Stimulated activated CD4-positive, alpha-beta T cell treated with anti-CD3 and anti-CD28 coated beads, Interleukin-4, amount 100 ng/mL, for 24 hours (primary cell): ENCODE measurements at regions not wholly inside any gene's neighbourhood (a gene's known extent, or its start where the extent isn't known, plus 50 kb on each side); places are given as distances from the start of the nearest gene placed in this dataset.

Experiments used
- DNase-seq: peaks from one replicate; pipeline ENCODE4 v3.0.0-alpha.2; 2020

DNA sequence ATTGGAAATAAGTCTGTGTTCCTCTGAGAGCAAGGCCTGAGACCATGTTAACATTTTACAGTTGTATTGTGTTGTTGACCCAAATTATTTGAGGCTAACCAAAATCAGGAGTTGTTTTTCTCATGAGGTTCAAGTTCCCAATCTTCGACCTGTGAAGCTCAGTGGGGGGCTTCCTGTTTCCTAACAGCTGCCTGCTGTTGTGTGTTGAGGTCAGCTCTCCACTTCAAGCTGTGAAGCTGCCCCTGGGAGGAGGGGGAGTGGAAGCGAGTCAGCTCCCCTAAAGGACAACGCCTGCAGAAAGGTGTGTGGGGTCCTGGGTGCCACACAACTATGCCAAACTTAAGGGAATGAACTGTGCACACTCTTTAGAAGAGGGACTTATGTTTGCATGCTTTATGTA is 295.5 kb downstream of the IRX1 start:
- DNase-seq = no peak

DNA sequence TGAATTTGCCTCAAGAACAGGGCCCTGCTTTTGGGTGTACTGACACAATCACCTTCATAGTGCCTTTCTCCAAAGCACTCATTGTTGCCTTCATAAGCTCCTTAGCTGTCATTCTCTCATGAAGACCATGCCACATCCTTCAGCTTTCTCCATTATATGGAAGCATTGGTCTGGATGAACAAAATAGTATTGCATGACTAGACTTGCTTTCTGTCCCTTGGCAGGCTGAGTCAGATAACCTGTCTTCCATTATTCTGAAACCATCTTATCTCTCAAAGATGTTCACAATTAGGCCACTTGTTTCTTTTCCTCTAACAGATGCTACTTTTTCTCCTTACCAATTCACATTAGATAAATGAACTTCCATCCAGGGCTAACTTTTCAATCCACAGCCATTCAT is 297.9 kb downstream of the IRX1 start:
- DNase-seq = no peak

DNA sequence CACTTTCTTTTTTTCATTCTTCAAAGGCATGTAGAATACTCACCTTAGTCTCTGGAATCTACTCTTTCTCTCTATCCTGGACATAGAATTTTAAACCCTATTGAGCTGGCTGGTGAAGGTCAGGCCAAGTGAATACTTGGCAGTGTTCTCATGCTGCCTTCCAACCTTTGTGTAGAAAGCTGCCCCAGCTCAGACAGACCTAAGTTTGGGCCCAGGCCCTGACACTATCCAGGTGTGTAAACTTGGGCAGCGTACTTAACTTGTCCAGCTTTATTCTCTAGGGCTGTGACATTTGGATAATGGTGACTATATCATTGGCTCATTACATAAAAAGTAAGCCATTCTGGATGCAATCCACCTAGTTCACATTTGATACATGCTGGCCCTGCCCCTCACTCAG is 298.3 kb downstream of the IRX1 start:
- DNase-seq = no peak

DNA sequence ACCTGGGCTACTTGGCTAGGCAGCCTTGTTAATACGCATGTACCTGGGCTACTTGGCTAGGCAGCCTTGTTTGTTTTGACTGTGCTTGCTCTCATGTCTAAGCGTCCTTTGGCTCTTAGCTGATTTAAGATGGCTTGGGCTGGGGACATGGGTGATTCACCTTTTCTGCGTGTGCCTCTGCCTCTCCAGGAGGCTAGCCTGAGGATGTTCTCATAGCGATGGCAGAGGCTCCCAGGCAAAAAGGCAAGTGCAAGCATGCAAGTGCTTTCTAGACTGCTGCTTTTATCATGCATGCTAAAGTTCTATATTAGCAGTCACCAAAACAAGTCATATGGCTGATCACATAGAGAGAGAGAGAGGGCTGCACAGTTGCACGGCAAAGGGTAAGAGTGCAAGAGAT is 300.5 kb downstream of the IRX1 start:
- no peak for DNase-seq

DNA sequence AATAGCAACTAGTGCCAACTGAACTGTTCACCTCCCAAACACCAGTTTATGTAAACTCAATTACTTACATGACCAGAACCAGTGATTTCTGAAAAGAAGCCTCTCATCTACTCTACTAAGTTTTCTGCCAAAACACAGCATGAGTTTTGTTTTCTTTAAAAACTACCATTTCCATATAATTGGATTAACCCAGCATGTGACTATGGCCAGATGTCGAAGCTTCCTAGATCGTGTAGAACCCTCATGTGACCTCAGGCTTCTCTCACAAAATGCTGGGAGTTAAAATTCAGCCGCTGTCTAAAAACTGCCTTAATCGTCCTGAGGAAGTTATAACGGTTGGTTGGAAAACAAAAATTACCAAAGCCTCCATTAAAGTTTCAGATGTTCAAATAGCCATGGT is 303.5 kb downstream of the IRX1 start:
- no peak for DNase-seq

GRCh38 chr5:3904584-3904983 is 309.0 kb downstream of the IRX1 start:
- DNase-seq = no peak

- no peak for DNase-seq
Observed at GRCh38 chr5:3905031-3905430, 309.4 kb downstream of the IRX1 start.

GRCh38 chr5:3905521-3905920 is 309.9 kb downstream of the IRX1 start:
- DNase-seq = no peak

DNA sequence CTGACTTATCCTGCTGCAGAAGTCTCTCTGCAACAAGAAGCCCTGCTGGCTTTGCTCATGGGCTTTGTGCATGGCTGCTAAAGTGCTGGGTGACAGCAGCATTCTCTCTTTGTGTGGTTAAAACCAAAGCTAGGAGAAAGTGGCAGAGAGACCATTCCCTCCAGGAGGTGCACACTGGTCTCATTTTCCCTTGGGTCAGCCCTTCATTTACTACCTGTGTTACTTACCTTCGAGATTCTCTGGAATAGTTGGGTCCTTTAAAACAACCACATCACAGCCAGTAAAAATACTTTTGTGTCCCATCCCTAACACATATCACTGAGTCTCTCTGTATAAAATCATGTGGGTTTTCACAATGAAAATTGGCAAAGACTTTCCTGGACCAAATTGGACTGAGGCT is 315.5 kb downstream of the IRX1 start:
- no peak for DNase-seq

GRCh38 chr5:3911773-3912172 is 316.1 kb downstream of the IRX1 start:
- DNase-seq = no peak

DNA sequence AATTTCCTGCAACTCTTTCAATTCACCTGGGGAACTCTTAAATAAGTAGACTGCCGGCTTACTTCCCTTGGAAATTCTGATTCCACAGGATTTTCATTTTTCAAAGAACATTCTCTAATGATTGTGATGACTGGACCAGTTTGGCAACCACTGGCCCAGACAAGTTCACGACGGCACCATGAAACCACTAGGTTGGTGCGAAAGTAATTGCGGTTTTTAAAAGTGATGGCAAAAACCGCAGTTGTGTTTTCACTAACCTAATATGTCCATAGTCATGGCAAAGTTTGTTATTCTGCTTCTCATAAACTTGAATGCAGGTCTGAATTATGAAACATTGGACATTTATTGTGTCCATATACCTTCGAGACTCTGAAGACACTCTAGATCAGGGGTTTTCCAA is 317.2 kb downstream of the IRX1 start:
- no peak for DNase-seq

- no peak for DNase-seq
Observed at GRCh38 chr5:3913279-3913678, 317.6 kb downstream of the IRX1 start.

GRCh38 chr5:3925022-3925421 is 329.4 kb downstream of the IRX1 start:
- no peak for DNase-seq

GRCh38 chr5:3925935-3926334 is 330.3 kb downstream of the IRX1 start:
- DNase-seq = no peak

- no peak for DNase-seq
Observed at GRCh38 chr5:3929799-3930198, 334.2 kb downstream of the IRX1 start.

DNA sequence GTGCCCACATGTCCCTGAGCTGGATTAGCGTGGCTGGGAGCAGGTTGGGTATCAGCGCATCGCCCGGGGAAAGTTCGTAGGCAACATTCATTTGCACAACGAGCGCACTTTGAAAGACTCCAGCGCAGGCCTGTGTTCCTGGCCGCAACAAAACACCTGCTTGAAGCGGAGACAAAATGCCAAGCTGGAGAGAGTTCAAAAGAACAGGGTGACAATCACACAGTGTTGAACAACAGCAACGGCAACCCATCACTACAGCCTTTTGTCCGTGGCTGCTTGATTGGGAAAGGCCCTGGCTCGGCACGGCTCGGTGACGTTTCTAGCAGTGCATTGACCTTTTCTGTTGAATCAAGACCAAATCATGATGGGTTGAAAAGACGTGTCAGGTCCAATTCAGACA is 336.3 kb downstream of the IRX1 start:
- DNase-seq = no peak

GRCh38 chr5:3933536-3933935 is 337.9 kb downstream of the IRX1 start:
- DNase-seq = no peak

DNA sequence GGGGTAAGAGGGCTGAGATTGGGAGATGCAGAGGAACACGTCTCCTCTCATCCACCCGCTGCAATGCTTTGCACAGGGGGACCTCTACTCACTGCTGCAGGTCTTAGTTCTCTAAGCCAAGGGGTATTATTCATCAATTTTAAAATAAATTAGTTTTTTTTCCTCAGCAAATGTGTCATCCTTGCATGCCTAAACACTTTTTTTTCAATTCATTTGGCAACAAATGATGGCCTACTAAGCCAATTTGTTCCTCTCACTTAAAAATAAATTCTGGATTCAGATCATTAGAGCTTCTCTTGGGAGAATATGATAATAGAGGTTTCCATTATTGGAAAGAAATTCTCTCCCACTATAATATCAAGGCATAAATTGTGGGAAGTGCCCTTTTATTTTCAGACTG is 338.3 kb downstream of the IRX1 start:
- DNase-seq = no peak

GRCh38 chr5:3943859-3944258 is 348.2 kb downstream of the IRX1 start:
- DNase-seq = no peak

- DNase-seq = no peak
Observed at GRCh38 chr5:3944930-3945329, 349.3 kb downstream of the IRX1 start.

DNA sequence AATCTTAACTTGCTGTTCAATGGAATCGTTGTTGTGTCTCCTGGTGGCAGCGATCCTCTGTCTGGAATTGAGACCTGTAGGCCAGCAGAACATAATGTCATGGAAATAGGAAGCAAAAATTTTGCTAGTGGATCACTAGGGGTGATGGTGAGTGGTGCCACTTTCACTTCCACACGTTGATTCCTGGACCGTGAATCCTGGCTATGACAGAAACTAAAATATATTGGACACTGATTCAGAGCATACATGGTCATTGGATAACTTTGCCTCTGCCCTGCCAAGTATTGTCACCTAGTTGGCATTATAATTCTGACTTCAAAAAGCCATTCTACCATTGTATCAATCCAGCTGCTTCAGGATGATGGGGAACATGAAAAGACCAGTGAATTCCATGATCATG is 353.2 kb downstream of the IRX1 start:
- no peak for DNase-seq

DNA sequence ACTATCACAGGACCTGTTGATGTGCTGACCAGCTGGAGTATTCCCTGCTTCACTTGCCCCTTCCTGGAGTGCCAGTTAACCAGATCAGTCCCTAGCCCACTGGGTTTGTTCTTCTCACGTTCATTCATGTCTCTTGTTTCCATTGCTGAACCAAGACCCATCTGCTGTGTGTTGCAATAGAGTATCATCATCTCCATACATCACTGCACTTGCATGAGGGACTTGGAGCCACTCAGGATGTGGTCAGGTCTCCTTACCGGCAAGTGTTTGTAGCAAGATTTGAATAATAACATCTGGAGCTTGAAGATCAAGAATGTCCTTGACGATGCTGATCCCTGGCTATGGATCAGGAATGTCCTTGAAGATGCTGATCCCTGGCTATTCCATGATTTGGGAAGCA is 358.6 kb downstream of the IRX1 start:
- no peak for DNase-seq

- DNase-seq = no peak
Observed at GRCh38 chr5:3954633-3955032, 359.0 kb downstream of the IRX1 start.

- DNase-seq = no peak
Observed at GRCh38 chr5:3957658-3958057, 362.0 kb downstream of the IRX1 start.

DNA sequence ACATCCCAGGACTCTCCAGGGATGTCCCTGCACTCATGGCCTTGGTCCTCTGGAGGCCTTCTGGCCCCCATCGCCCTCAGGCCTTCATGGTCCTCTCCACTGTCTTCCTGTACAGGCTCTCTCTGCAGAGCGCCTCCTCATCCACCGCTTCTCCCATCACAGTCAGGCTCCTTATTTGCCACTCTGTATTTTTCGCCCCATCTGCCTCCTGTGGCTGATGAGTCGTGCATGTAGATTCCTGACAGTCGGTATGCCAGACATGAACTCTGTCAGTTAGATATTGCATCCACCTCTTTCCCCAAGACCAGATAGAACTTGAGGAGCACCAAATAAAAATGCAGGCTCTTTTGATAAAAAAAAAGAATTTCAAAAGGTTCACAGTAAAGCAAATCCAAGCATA is 362.8 kb downstream of the IRX1 start:
- DNase-seq = no peak

DNA sequence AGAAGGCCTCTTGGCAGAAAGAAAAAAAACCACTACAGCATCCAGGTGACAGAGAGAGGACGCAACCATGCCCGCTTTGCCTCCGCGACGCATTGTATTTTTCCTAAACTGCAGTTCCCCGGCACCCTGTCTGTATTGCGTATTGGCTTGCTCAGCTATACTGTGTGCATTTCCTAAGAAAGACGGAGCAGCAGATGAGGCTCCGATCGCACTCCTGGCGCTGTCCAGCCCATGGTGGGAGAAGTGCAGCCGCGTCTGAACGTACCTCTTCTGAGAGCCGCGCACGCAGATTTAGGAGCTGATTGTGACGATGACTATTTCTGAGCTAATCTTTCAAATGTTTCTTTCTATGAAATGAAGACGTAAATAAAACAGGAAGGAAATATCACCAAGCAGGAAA is 366.5 kb downstream of the IRX1 start:
- DNase-seq = no peak
